Right hindlimb (tissue), 1 donor: ENCODE measurements at regions not wholly inside any gene's neighbourhood (a gene's known extent, or its start where the extent isn't known, plus 50 kb on each side); places are given as distances from the start of the nearest gene placed in this dataset.
A peak's percentile ranks its signal among the peaks of the same experiment; 100 is the strongest.
"Not testable (repeated sequence)": the region's sequence is repeated elsewhere in the genome, so short reads cannot be mapped to it uniquely, and the experiment has no call there.

Experiments used
- DNase-seq: peaks from one replicate; pipeline ENCODE4 v3.0.0-alpha.2; 2018

DNA sequence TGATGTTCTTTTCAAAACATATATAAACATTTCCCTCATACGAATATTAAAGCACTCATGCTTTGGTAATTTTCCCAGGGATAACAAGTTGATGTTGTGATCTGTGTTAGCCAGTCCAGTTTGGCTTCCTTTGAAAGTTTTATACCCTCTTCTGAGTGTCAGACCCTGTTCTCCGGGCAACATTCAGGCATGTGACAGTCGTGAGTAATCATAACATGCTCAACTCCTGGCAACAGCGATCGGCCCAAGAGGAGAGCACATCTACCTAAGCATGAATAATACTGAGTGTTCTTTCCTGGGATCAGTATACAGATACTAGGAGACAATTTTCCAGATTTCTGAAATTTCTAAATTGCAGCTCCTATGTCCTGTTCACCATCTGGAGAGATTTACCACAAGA, 1086.4 kb downstream of the CDH8 start:
- DNase-seq = no peak

DNA sequence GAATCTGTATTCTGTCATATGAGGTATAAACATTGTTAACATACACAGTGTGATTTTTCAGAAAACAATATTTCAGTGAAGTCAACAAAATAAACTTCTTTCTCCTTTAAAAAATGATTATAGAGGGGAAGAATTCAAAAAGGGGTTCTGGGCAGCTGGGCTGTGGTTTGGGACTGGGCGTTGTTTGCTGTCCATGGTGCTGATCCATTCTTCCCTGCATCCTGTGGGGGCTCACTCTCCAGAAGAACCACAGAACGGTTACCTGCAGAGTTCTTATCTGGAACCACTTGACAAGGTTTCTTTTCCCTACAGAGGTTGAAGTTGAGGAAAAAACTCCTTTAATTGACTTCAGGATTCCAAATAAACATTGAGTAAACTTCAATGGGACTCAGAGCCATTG, 1091.0 kb downstream of the CDH8 start:
- peak; percentile 27 for DNase-seq

DNA sequence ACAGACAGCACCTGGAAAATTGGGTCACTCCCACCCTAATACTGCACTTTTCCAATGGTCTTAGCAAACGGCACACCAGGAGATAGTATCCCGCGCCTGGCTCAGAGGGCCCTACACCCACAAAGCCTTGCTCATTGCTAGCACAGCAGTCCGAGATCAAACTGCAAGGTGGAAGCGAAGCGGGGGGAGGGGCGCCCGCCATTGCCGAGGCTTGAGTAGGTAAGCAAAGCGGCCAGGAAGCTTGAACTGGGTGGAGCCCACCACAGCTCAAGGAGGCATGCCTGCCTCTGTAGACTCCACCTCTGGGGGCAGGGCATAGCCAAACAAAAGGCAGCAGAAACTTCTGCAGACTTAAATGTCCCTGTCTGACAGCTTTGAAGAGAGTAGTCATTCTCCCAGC, 1100.0 kb downstream of the CDH8 start:
- not testable (repeated sequence) for DNase-seq

DNA sequence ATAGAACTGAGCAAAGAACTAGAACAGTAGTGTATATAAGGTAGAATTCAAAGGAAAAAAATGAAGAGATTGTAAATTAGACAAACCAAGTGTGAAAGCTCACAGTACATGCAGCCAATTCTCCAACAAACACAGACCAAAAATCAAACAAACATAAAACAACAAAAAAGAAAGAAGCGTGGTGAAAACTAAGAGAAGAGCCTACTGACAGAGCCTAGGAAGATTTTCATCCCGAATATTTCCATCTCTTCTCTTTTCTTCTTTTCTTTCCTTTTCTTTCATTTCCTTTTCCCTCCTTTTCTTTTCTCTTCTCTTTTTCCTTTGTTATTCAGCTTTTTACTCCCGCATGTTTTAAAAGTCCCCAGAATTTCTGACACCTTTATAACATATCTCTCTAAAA, 1103.6 kb downstream of the CDH8 start:
- DNase-seq = no peak

DNA sequence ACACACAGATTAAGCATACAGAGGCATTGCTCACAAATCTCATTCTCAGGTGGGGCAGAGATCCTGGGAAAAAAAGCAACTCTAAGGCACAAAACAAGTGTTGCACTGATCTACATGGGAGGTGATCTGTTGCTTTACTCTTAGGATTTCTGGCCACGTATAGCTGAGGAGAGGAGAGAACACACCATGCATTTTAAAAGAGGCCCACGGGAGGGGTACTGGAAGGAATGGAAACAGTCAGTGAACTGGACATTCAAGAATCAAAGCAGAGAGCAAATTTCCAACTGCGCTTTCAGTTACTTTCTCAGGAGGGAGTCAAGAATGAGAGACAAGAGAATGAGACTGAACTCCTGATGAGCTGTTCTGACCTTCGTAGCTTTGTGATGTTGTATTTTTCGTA, 1105.9 kb downstream of the CDH8 start:
- DNase-seq = no peak

DNA sequence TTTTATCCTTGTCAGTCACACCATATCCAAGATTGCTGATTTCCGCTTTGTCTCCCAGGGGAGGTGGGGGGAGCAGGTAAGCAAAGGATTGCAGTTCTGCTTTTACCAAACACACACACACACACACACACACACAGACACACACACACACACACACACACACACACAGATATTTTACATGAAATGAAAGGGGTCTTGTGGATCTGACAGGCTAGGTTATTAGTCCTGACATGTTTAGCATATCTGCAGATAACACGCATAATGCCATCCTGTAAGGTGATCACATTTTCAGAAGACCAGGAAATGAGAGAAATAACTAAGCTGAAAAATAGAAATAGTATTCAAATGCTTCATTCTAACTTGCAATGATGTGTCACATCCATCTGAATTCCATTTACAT, 1113.3 kb downstream of the CDH8 start:
- no peak for DNase-seq

DNA sequence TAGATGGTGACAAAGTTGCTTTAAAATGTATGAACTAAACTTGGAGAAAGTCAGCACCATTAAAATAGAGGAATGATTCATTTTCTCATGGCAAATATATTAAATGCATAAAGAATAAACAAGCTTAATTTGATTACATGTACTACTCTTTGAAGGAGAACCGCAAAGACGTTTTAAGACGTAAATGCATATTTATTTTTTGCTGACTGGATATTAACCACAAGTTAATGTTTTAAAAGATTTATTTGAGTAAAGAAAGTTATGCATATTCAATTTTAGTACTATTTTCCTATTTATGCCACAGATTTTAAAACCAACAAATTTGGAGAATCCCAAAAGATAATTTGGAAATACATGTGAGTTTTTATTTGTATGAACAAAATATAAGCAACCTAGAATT, 1121.9 kb downstream of the CDH8 start:
- DNase-seq = no peak

DNA sequence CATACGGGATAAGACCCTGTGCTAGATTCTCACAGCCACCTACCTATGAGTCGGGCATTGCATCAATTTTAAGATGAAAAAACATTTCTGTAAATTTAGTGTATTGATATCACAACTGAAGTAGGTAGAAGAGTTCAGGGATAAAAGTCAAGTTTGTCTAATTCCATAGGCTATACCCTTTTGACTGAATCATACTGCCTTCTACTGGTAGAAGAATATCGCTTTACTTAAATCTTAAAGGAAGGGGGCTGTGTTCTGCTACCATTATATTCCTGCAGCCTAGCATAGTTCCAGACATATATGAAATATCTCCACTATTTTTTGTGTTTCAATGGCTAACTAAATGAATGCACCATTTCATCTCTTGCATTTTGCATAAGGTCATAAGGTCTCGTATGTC, 1128.6 kb downstream of the CDH8 start:
- DNase-seq = no peak

DNA sequence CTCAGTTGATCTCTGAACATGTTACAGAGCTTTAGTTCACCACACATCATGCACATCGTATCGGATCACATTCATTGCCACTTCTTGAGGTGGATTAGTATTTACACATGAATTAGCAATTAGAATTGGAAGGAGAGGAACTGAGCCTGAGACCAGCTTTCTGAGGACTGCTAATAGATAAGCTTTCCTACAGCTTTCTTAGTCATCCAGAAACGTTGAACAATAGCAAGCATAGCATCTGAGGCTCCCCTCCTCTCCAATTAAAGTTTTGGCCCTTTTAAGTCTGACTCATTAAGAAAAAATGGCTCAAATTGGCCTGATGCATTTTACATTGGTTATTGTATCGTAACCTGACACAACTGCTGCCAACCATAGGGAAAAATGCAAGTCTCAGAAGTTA, 1130.4 kb downstream of the CDH8 start:
- DNase-seq = no peak

DNA sequence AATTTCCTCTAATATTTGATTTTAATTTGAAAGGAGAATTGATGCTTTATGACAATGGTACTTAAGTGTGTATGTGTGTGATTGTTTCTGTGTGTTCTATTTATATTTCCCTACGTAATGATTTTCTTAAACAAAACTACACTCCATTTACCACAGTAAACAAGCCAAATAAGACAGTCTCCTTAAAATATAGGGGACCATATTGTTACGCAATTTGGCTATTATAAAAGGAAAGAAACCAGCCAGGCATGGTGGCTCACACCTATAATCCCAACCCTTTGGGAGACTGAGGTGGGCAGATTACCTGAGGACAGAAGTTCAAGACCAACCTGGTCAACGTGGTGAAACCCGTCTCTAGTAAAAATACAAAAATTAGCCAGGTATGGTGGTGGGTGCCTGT, 1134.1 kb downstream of the CDH8 start:
- DNase-seq = no peak

DNA sequence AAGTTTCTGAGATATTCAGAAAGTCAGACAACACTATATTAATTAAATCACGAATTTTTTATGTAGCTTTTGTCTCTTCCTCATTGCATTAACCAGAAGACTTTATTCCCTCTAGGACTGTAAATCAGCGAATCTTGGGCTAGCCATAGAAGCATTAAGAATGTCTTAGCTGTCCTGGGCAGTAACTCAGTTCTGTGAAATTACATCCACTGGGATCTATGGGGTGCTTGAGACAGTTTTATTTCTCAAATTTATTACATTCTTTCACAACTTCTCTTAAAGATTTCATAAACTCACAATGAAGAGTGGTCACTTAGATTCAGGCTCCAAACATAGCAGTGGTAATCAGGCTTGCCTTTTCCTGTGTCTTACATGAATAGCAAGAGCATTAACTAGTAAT, 1153.4 kb downstream of the CDH8 start:
- no peak for DNase-seq

DNA sequence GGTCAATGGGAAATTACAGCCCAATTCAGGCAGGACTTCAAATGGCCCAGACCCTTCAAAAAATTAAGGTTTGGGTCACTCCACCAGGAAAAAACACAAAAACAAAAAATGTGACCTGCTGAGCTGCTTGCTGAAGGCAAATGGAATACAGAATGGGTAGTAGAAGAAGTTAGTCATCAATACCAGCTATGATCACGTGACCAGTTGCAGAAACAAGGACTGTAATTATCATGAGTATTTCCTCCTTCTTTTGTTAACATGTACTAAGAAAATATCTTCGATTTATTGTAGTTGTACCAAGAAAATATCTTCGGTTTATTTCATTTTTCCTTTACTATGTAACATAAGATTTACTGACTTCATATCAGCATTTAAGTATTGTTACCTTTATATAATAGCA, 1183.6 kb downstream of the CDH8 start:
- DNase-seq = no peak

DNA sequence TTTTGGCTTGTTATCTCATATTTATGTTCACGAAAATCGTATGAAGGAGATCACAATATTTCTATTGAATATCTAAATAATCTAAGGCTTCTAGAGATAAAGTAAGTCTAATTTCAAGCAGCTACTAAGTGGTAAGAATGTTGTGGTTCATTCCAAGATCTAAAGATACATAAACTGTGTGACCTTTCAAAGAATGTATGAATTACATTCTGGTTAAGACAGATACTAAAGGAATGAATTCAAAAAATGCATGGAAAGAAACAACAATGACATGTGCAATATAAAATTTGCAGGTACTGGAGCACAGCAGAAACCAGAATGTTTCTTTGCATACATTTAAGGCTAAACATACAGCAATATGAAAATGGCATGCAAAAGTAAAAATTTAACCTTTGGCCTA, 1214.6 kb downstream of the CDH8 start:
- no peak for DNase-seq

DNA sequence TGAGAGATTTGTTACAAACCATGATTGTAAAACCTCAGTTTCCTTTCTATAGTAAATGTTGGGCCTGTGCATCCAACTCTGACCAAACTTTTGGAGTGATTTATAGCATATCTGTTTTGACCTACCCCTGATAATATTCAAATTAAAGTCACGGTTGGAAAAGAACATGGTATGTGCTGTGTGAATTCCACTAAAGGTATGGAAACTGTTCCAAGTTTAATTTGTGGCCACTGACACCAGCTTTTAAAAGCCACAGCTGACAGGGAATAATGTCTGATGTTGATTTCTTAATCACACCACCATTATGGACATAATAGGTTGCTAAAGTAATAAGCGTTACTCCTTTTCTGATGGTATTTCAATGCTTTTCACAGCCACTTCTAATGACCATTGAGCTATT, 1215.9 kb downstream of the CDH8 start:
- no peak for DNase-seq

DNA sequence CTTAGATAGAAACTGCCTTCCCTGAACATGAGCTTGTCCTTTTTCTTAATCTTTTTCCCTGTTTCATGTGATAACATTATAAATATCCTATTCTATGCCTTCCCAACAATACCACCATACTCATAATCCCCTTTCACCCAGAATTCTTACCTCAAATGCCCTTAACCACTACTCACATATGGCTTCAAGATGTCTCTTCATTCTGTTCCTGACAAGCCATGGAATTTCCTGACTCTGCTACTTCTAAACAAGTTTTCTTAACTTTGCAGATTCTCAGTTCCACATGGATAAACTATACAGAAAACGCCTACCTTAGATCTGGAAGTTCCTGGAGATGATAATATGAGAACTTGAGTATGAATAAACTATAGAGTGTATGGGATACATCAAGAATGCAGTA, 1217.8 kb downstream of the CDH8 start:
- no peak for DNase-seq

DNA sequence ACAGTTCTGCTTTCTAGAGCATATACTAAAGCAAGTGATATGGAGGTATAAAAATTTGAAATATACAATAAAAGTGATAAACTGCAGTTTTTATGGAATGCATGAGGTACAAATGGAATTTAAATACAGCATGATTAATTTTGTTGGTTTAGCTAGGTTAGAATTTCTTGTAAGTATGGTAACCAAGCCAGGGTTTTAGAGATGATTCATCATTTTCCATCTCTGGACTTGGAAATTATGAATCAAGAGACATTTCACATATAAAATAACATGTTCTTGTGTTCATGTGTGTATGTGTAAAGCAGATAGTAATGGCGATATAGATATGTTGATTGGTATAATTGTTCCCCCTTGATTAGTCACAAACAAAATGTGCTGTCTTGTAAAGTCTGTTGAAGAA, 1219.8 kb downstream of the CDH8 start:
- DNase-seq = no peak

DNA sequence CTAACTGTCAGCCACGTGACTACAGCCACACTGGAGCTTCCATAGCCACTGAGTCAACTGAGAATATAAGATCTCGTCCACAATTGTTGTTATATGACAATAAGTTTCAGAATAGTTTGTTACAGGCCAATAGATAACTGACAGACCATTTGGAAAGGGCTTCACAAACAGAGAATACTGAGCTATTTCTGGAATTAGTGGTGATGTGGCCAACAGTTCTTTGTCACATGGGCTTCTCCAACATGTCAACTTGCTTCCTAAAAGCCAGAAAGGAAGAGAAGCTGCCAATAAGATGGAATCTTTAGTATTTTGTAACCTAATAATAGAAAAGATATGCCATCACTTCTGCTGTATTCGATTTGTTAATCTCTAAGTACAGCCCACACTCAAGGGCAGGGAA, 1220.4 kb downstream of the CDH8 start:
- no peak for DNase-seq

DNA sequence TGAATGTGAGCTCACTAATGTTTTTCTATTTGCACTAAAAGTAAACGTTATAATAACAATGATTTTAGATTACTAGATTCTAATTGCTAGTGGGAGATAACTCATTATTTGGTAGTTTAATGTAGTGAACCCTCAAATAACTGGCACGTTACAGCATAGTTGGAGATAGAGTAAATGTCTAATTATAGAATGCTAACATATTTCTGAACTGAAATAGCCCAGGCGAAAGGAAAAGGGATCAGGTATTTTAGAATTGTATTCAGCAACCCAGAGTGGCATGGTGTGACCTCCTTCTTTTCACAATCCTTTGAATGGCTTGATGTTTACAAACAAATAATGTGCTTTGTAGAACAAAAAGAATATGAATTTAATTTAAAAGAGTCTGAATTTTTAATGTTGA, 1221.2 kb downstream of the CDH8 start:
- no peak for DNase-seq

DNA sequence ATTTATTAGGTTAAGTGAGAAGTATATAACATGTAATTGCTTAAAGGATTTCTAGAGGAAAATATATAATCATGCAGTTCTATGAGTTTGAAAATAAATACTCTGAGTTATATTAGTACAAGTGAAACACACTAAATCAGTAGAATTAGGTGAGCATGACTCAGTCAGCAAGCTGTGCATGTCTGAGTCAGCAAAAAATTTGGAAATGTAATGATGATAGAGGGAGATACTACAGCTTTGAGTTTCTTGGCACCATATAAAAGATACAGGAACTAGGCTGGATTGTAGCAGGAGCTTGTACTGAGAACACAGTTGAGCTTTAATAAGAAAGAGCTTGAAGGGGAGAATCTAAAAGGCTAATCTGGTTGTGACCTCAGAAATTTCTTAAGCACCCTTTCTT, 1224.6 kb downstream of the CDH8 start:
- no peak for DNase-seq

DNA sequence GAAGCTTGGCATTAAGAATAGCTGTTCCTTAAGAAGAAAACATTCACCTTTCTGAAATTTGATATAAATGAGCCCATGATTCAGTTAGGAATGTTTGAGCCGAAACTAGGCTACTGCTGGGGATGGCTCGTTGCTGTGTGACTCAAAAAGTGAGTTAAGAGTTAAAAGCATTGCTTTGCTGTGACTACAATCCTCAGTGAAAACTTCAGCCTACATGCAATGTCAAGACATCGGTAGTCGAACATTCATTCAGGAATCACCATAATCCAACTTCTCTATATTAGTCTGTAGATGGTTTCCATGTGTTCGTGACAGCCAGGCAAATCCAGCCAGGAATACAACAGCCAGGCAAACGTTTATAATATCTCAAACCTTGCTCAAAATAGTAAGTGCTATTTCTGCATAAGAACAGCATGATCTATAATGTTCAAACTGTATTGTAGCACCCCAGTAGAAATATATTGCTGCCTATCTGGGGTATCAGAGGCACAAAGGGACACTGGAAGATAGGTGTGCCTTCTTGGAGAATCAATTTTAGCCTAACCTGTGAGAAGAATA, 1225.1 kb downstream of the CDH8 start:
- no peak for DNase-seq

DNA sequence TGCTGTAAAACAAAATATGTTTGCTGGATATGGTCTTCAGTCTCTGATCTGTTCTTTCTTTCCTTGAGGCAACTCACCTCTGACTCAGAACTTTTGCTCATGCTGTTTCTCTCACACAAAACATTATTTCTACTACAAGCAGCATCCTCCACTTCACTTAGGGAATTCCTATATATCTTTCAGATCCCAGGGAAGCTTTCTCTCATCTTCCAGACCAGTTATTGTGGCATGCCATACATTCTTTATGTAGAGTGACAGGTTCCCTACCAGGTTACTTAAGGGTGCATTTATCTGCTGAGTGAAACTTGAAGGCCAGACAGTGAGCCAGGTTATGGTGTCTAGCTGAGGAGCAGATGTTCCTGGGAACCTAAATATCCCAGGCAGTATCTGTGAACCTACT, 1226.0 kb downstream of the CDH8 start:
- no peak for DNase-seq

DNA sequence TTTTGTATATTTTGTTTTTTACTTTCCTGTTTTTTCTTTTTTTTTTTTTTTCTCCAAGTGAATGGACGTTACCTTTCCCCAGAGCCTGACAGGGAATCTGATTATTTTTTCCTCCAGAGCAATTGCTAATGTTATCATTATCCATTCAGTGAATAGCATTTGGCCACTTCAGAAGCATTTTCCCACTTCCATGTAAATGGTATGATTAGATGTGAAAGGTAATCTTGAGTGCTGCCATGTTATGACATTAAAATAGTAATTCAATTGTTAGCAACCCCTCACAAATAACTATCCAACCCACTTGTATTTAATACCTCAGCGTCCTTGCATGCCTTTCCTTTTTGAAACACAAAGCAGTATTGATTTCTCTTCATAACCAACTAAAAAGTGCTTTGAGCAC, 1243.8 kb downstream of the CDH8 start:
- no peak for DNase-seq

DNA sequence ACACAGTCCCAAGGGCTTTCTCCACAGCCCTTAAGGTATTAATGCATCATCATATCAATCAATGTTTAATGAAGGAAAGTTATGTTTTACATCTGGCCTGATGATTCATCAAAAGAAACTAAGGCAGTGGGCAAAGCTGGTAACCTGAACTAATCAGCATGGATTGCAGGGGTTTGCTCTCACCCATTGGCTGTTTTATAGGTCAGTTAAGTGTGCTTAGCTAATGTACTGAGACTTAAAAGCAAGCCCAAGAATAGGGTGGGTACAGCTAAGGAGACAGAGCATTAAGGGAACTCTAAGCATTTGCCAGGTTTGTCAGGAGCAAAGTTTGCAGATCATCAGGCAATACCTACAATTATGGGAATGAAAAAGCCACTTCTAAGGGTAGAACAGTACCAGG, 1247.6 kb downstream of the CDH8 start:
- DNase-seq = no peak

DNA sequence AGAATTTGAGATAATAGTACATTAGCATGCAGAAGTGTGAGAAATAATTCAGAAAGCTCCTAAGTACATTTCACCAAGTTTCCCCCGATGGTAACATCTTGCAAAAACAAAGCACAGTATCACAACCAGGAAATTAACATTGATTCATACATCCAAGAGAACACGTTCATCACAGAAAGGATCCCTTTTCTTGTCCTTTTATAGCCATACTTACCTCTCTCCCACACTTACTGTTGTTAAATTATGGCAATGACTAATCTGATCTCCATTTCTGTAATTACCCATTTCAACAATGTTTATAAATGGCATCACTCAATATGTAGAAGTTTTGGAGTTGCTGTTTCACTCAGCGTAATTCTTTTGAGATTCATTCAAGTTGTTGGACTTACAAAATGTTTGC, 1260.0 kb downstream of the CDH8 start:
- no peak for DNase-seq

DNA sequence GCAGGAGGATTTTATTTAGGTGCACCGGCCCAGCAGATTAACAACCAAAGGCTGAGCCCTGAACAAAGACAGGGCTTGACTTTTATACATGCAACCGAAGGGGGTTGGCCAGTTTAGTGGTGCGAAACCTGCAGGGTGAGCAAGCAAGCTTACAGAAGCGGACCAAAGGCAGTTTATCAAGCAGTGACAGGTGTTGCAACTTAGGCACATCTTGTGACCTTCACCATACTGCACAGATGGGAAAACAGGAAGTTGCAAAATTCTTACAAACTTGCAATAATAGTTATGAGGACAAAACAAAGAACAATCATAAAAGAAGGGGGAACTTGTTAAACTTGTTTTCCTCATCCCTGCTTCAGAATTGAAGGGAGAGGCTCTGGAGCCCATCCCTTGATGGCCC, 1265.1 kb downstream of the CDH8 start:
- no peak for DNase-seq

DNA sequence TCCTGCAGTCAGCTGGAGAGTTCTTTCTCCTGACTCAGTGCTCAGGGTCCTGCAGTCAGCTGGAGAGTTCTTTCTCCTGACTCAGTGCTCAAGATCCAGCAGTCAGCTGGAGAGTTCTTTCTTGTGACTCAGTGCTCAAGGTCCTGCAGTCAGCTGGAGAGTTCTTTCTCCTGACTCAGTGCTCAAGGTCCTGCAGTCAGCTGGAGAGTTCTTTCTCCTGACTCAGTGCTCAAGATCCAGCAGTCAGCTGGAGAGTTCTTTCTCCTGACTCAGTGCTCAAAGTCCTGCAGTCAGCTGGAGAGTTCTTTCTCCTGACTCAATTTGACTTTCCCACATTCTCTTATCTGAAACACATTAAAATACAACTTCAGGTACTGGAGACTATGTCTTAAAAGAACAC, 1265.9 kb downstream of the CDH8 start:
- not testable (repeated sequence) for DNase-seq
